Gastrocnemius medialis (tissue), 4 donors: ENCODE measurements at regions not wholly inside any gene's neighbourhood (a gene's known extent, or its start where the extent isn't known, plus 50 kb on each side); places are given as distances from the start of the nearest gene placed in this dataset.

Experiments used
- ATAC-seq, 2 donors: fragments of 150-250 bp; one replicate each; pipeline ENCODE4 v1.9.1; 2016
- DNase-seq, 2 donors: peaks; one replicate each; pipeline ENCODE4 v3.0.0-alpha.2; 2019
- H3K27ac ChIP-seq, 4 donors: fragments of 200-600 bp; sonication (generic); 1 replicate in 1 of 4; 2 replicates in 3 of 4; pipeline ENCODE4 v1.5.1; 2016 to 2018; ENCODE audit warnings: mild to moderate bottlenecking in 2 of 4, moderate library complexity in 1 of 4
- H3K27me3 ChIP-seq, 3 donors: fragments of 200-600 bp; sonication (generic) in 2 of 3; 1 replicate in 1 of 3; 2 replicates in 2 of 3; pipeline versions ENCODE4 v1.5.1 to v1.6.0; 2016 to 2019; ENCODE audit warnings: mild to moderate bottlenecking in 1 of 3, moderate library complexity in 1 of 3
- H3K36me3 ChIP-seq, 2 donors: fragments of 200-600 bp; sonication (generic) in 1 of 2; one replicate each; pipeline ENCODE4 v1.5.1; 2017 to 2018
- H3K4me1 ChIP-seq, 2 donors: fragments of 200-600 bp; sonication (generic) in 1 of 2; one replicate each; pipeline ENCODE4 v1.5.1; 2016 to 2017; ENCODE audit warnings: mild to moderate bottlenecking in 2 of 2
- H3K4me3 ChIP-seq, 4 donors: fragments of 200-600 bp; sonication (generic) in 3 of 4; 1 replicate in 1 of 4; 2 replicates in 3 of 4; pipeline ENCODE4 v1.5.1; 2016 to 2019; ENCODE audit warnings: mild to moderate bottlenecking in 2 of 4
- H3K9me3 ChIP-seq, 3 donors: fragments of 200-600 bp; sonication (generic) in 2 of 3; 1 replicate in 1 of 3; 2 replicates in 2 of 3; pipeline ENCODE4 v1.5.1; 2016 to 2019
- POLR2A ChIP-seq, 2 donors: fragments of 450-650 bp; IDR thresholded peaks; one replicate each; pipeline ENCODE4 v1.6.1; 2017; ENCODE audit warnings: antibody characterized with exemption in 2 of 2, mild to moderate bottlenecking in 2 of 2, moderate library complexity in 2 of 2
- in situ Hi-C, 4 donors: fragments of 200-750 bp; cut with MboI; loops; one replicate each; pipeline versions ENCODE4 v1.15.0 to v1.8.0; 2017; ENCODE audit warnings: low sequenced_read_pairs in 4 of 4
- intact Hi-C: fragments of 100-400 bp; cut with DNase I; formaldehyde crosslinking; loops from one replicate; pipeline ENCODE4 v1.15.1; 2023; ENCODE audit warnings: low total_unique reads
- TF ChIP-seq, protein P1 (sequence below), 5 experiments: fragments of 450-650 bp in 3 of 5; fragments of 200-600 bp in 2 of 5; sonication (generic) in 2 of 5; IDR thresholded peaks in 4 of 5; conservative IDR thresholded peaks in 1 of 5; 1 replicate in 4 of 5; 2 replicates in 1 of 5; pipeline ENCODE4 v1.5.1; 2016 to 2019; ENCODE audit warnings: antibody characterized with exemption in 5 of 5, mild to moderate bottlenecking in 3 of 5, moderate library complexity in 3 of 5

DNA sequence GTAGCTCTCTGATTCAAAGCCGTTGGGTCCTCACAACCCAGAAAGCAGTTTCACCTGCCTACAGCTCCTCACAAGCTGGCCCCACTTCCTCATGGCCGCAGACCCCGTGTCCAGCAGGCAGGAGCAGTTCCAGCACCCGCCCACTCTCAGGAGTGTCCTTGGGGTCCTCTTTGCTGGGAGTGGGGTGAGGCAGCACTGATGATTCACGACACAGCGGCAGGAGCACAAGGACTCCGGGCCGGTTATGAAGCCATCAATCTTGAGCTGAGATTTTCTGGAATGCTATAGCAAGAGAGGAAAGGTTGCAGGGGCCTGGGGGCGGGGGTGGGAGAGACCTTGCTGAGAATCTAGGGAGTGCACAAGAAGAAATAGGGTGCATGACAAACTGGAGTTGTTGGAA is 311.2 kb downstream of the NXPE2 start:
- no peak overlapping the region for H3K4me3 ChIP-seq
- in situ Hi-C loops: no loop called here
- ATAC-seq: no peak

GRCh38 chr11:115005663-115006062 is 327.3 kb downstream of the NXPE2 start:
- Histone ChIP-seq H3K4me3 (no peak overlapping the region), H3K4me1 (no peaks in the 10 kb centered on the region), H3K27ac (no peak overlapping the region), H3K36me3 (no peaks in the 10 kb centered on the region), H3K27me3 (no peaks in the 10 kb centered on the region), H3K9me3 (no peaks in the 10 kb centered on the region)
- no peak for DNase-seq
- TF ChIP-seq POLR2A (IDR thresholded peaks at IDR 0.05): no peak
- TF ChIP-seq, protein P1, sequence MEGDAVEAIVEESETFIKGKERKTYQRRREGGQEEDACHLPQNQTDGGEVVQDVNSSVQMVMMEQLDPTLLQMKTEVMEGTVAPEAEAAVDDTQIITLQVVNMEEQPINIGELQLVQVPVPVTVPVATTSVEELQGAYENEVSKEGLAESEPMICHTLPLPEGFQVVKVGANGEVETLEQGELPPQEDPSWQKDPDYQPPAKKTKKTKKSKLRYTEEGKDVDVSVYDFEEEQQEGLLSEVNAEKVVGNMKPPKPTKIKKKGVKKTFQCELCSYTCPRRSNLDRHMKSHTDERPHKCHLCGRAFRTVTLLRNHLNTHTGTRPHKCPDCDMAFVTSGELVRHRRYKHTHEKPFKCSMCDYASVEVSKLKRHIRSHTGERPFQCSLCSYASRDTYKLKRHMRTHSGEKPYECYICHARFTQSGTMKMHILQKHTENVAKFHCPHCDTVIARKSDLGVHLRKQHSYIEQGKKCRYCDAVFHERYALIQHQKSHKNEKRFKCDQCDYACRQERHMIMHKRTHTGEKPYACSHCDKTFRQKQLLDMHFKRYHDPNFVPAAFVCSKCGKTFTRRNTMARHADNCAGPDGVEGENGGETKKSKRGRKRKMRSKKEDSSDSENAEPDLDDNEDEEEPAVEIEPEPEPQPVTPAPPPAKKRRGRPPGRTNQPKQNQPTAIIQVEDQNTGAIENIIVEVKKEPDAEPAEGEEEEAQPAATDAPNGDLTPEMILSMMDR (IDR thresholded peaks at IDR 0.05 in 4 of 5, conservative IDR thresholded peaks at IDR 0.05 in 1 of 5): no peak
- in situ Hi-C loops (no loop called here), intact Hi-C loops (no loop called here)
- ATAC-seq: no peak

More for the DNA sequence above, 311.2 kb downstream of the NXPE2 start:
- DNase-seq: no peak
- Histone ChIP-seq H3K27me3 (no peaks in the 10 kb centered on the region), H3K27ac (no peak overlapping the region), H3K9me3 (no peaks in the 10 kb centered on the region), H3K36me3 (no peaks in the 10 kb centered on the region), H3K4me1 (no peaks in the 10 kb centered on the region)
- TF ChIP-seq, protein P1 (IDR thresholded peaks at IDR 0.05 in 4 of 5, conservative IDR thresholded peaks at IDR 0.05 in 1 of 5): no peak
- no peak for TF ChIP-seq POLR2A (IDR thresholded peaks at IDR 0.05)
- intact Hi-C loops: no loop called here

- intact Hi-C loops (no loop called here), in situ Hi-C loops (no loop called here)
- Histone ChIP-seq H3K9me3 (no peaks in the 10 kb centered on the region), H3K36me3 (no peaks in the 10 kb centered on the region), H3K27ac (no peak overlapping the region), H3K27me3 (no peaks in the 10 kb centered on the region), H3K4me1 (no peaks in the 10 kb centered on the region), H3K4me3 (no peak overlapping the region)
- TF ChIP-seq, protein P1 (IDR thresholded peaks at IDR 0.05 in 4 of 5, conservative IDR thresholded peaks at IDR 0.05 in 1 of 5): no peak
- TF ChIP-seq POLR2A (IDR thresholded peaks at IDR 0.05): no peak
- no peak for DNase-seq
- ATAC-seq: no peak
Measured at GRCh38 chr11:115007851-115008250, 329.5 kb downstream of the NXPE2 start.

DNA sequence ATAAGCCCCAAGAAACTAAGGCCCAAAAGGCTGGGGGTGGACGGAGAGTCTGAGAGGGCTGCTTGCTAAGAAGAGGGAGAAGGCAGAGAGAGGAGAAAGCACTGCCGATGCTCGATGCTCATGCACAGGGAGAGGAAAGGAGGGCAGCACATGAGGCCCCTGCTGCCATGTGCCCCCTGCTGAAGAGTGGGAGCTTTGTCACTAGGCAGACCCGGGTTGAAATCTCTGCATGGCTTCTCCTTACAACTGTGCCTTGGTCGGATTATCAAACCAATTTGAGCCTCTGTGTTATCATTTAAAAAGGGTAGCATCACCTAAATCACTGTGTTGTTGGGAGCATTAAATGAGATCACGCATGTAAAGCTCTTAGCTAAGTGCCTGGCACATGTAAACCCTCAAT is 330.5 kb downstream of the NXPE2 start:
- Histone ChIP-seq H3K36me3 (no peaks in the 10 kb centered on the region), H3K4me3 (no peak overlapping the region), H3K27ac (no peak overlapping the region), H3K4me1 (no peaks in the 10 kb centered on the region), H3K9me3 (no peaks in the 10 kb centered on the region), H3K27me3 (no peaks in the 10 kb centered on the region)
- DNase-seq: no peak
- intact Hi-C loops: no loop called here
- in situ Hi-C loops: no loop called here
- no peak for TF ChIP-seq POLR2A (IDR thresholded peaks at IDR 0.05)
- TF ChIP-seq, protein P1 (IDR thresholded peaks at IDR 0.05 in 4 of 5, conservative IDR thresholded peaks at IDR 0.05 in 1 of 5): no peak
- no peak for ATAC-seq

DNA sequence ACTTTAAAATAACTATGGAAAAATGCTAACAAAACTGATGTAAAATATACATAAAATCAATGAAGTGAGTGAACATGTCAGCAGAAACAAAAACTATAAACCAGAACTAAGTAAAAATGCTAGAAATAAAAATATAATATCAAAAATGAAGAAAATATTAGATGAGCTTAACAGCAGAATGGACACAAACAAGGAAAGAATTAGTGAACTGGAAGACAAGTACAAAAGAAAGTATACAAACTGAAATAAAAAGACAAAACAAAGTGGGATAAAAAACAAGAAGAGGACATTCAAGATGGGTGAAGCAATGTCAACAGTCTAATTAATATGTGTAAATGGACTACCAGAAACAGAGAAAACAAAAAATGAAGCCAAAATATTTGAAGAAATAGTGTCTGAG is 339.2 kb downstream of the NXPE2 start:
- in situ Hi-C loops: no loop called here
- Histone ChIP-seq H3K27ac (no peak overlapping the region), H3K9me3 (no peaks in the 10 kb centered on the region), H3K4me1 (no peaks in the 10 kb centered on the region), H3K36me3 (no peaks in the 10 kb centered on the region), H3K4me3 (no peak overlapping the region), H3K27me3 (no peaks in the 10 kb centered on the region)
- intact Hi-C loops: no loop called here
- ATAC-seq (no peak), DNase-seq (no peak)
- TF ChIP-seq, protein P1 (IDR thresholded peaks at IDR 0.05 in 4 of 5, conservative IDR thresholded peaks at IDR 0.05 in 1 of 5): no peak
- no peak for TF ChIP-seq POLR2A (IDR thresholded peaks at IDR 0.05)
